SK-N-SH treated with all-trans-retinoic acid at 6 μM for 48 hours (cell line): ENCODE measurements at regions not wholly inside any gene's neighbourhood (a gene's known extent, or its start where the extent isn't known, plus 50 kb on each side); places are given as distances from the start of the nearest gene placed in this dataset.

ENCODE experiments used
- ARNTL ChIP-seq: fragments of 450-650 bp; formaldehyde crosslinking; IDR thresholded peaks from 2 replicates; pipeline ENCODE4 v1.5.0; 2020; ENCODE audit warnings: low read depth, mild to moderate bottlenecking, moderate library complexity, borderline replicate concordance
- BACH2 ChIP-seq: fragments of 250-450 bp; sonication (Bioruptor Pico); IDR thresholded peaks from 2 replicates; pipeline ENCODE4 v1.9.0; 2021; ENCODE audit warnings: mild to moderate bottlenecking, borderline replicate concordance
- CSDC2 ChIP-seq: fragments of 250-450 bp; sonication (Bioruptor Pico); IDR thresholded peaks from 2 replicates; pipeline ENCODE4 v1.5.0; 2020; ENCODE audit warnings: mild to moderate bottlenecking, moderate library complexity
- ESRRG ChIP-seq: fragments of 250-450 bp; sonication (Bioruptor Pico); IDR thresholded peaks from 2 replicates; pipeline ENCODE4 v1.6.1; 2021; ENCODE audit warnings: mild to moderate bottlenecking
- GLIS3 ChIP-seq: fragments of 250-450 bp; sonication (Bioruptor Pico); IDR thresholded peaks from 2 replicates; pipeline ENCODE4 v1.5.0; 2020; ENCODE audit warnings: mild to moderate bottlenecking, moderate library complexity
- PATZ1 ChIP-seq: fragments of 250-450 bp; sonication (Bioruptor Pico); IDR thresholded peaks from 2 replicates; pipeline ENCODE4 v1.8.0; 2020; ENCODE audit warnings: mild to moderate bottlenecking, moderate library complexity, borderline replicate concordance
- POU6F1 ChIP-seq: fragments of 250-450 bp; sonication (Bioruptor Pico); IDR thresholded peaks from 2 replicates; pipeline ENCODE4 v1.8.0; 2021; ENCODE audit warnings: low read depth, mild to moderate bottlenecking, moderate library complexity, borderline replicate concordance
- SNAI2 ChIP-seq: fragments of 250-450 bp; sonication (Bioruptor Pico); IDR thresholded peaks from 2 replicates; pipeline ENCODE4 v1.5.0; 2020; ENCODE audit warnings: mild to moderate bottlenecking, moderate library complexity
- TSHZ2 ChIP-seq: fragments of 250-450 bp; sonication (Bioruptor Pico); IDR thresholded peaks from 2 replicates; pipeline ENCODE4 v1.5.0; 2020; ENCODE audit warnings: mild to moderate bottlenecking, moderate library complexity
- ZFP3 ChIP-seq: fragments of 250-450 bp; sonication (Bioruptor Pico); IDR thresholded peaks from 2 replicates; pipeline ENCODE4 v1.5.0; 2020; ENCODE audit warnings: mild to moderate bottlenecking, moderate library complexity
- ZNF70 ChIP-seq: fragments of 450-650 bp; formaldehyde crosslinking; IDR thresholded peaks from 2 replicates; pipeline ENCODE4 v1.5.0; 2020; ENCODE audit warnings: mild to moderate bottlenecking, moderate library complexity
- ZNF8 ChIP-seq: fragments of 450-650 bp; formaldehyde crosslinking; IDR thresholded peaks from 2 replicates; pipeline ENCODE4 v1.5.0; 2020; ENCODE audit warnings: mild to moderate bottlenecking, moderate library complexity

GRCh38 chr13:88761145-88761544 lies 1090.0 kb downstream of the SLITRK5 start:
- no peak for TF ChIP-seq POU6F1
- TF ChIP-seq BACH2 (CRISPR knock-in tag) = no peak
- TF ChIP-seq CSDC2 (CRISPR knock-in tag) = no peak
- no peak for TF ChIP-seq ZNF70
- no peak for TF ChIP-seq ZNF8 (CRISPR knock-in tag)
- TF ChIP-seq ZFP3 (CRISPR knock-in tag) = no peak
- TF ChIP-seq GLIS3 (CRISPR knock-in tag) = no peak
- no peak for TF ChIP-seq TSHZ2 (CRISPR knock-in tag)
- no peak for TF ChIP-seq ARNTL
- no peak for TF ChIP-seq ESRRG
- no peak for TF ChIP-seq PATZ1 (CRISPR knock-in tag)
- TF ChIP-seq SNAI2 (CRISPR knock-in tag) = no peak
